GM12878 (cell line): ENCODE measurements at regions not wholly inside any gene's neighbourhood (a gene's known extent, or its start where the extent isn't known, plus 50 kb on each side); places are given as distances from the start of the nearest gene placed in this dataset.

Experiments
- ATAC-seq: fragments of 200-7000 bp; cut with Tn5 transposase; 3 replicates; pipeline ENCODE4 v1.9.1; 2020; ENCODE audit warnings: mild to moderate bottlenecking, moderate library complexity
- BruUV-seq: library from RNA; stranded (reverse); fragments of 400-500 nt; replicated peaks from 2 replicates; lab custom pipeline; 2021; lab: Mats Ljungman, UMichigan
- CTCF ChIA-PET: fragments of 300-600 bp; sonication (Branson Sonifier 250); formaldehyde crosslinking; extraction: SDS; loops from one replicate; lab custom pipeline; 2021; ENCODE audit warnings: inconsistent platforms; lab: Yijun Ruan, JAX
- POLR2A ChIA-PET: fragments of 350-600 bp; formaldehyde crosslinking; extraction: SDS; loops from one replicate; lab custom pipeline; 2021; ENCODE audit warnings: inconsistent platforms; lab: Charles Lee
- RAD21 ChIA-PET: fragments of 300-600 bp; sonication (Branson Sonifier 250); formaldehyde crosslinking; loops from one replicate; lab custom pipeline; 2023; ENCODE audit warnings: antibody characterized with exemption; ENCODE audit not compliant: unreplicated experiment; lab: Charles Lee
- SMC1A ChIA-PET: fragments of 300-600 bp; sonication (Branson Sonifier 250); formaldehyde crosslinking; loops from one replicate; lab custom pipeline; 2023; ENCODE audit not compliant: unreplicated experiment, uncharacterized antibody; lab: Charles Lee
- DNase-seq: peaks from one replicate; pipeline ENCODE4 v3.0.0-alpha.2; 2011; ENCODE audit warnings: low read depth, low spot score
- FAIRE-seq: peaks from 3 replicates; lab custom pipeline; 2011; peaks lifted over from hg19 to GRCh38; lab: Jason Lieb, UNC
- H2AFZ ChIP-seq: 2 replicates; pipeline ENCODE4 v1.6.0; 2011; ENCODE audit warnings: low read depth, low read length, control low read depth; ENCODE audit not compliant: control insufficient read depth
- H3K27ac ChIP-seq: 2 replicates; pipeline ENCODE4 v1.5.1; 2011; ENCODE audit warnings: control low read depth; ENCODE audit not compliant: control insufficient read depth, insufficient read depth
- H3K27me3 ChIP-seq, 2 experiments: replicated peaks in 1 of 2; 2 replicates each; pipeline versions ENCODE4 v1.6.0 to v1.6.1; 2011; ENCODE audit warnings: low read length in 1 of 2; ENCODE audit not compliant: control insufficient read depth in 2 of 2, insufficient read depth in 2 of 2
- H3K36me3 ChIP-seq, 2 experiments: 2 replicates each; pipeline ENCODE4 v1.5.1; 2011; ENCODE audit warnings: low read length in 1 of 2; ENCODE audit not compliant: control insufficient read depth in 2 of 2, insufficient read depth in 2 of 2
- H3K4me1 ChIP-seq: 2 replicates; pipeline ENCODE4 v1.6.1; 2011; ENCODE audit warnings: mild to moderate bottlenecking, low read length, moderate library complexity, mixed read lengths; ENCODE audit not compliant: control insufficient read depth, insufficient read depth
- H3K4me2 ChIP-seq: 2 replicates; pipeline ENCODE4 v1.6.0; 2011; ENCODE audit warnings: control low read depth; ENCODE audit not compliant: control insufficient read depth, insufficient read depth
- H3K4me3 ChIP-seq: fragments of 200-600 bp; sonication (generic); 2 replicates; pipeline ENCODE4 v1.5.1; 2016
- H3K79me2 ChIP-seq: 2 replicates; pipeline ENCODE4 v1.6.0; 2011; ENCODE audit warnings: low read length; ENCODE audit not compliant: control insufficient read depth, insufficient read depth
- H3K9ac ChIP-seq: 2 replicates; pipeline ENCODE4 v1.8.0; 2011; ENCODE audit warnings: low read length, control low read depth, mixed read lengths; ENCODE audit not compliant: control insufficient read depth, insufficient read depth
- H3K9me3 ChIP-seq: replicated peaks from 3 replicates; pipeline ENCODE4 v1.5.1; 2011; ENCODE audit warnings: mild to moderate bottlenecking, low read length; ENCODE audit not compliant: control insufficient read depth, insufficient read depth
- H4K20me1 ChIP-seq: 2 replicates; pipeline ENCODE4 v1.6.0; 2011; ENCODE audit not compliant: control insufficient read depth, insufficient read depth
- BMI1 ChIP-seq: fragments of 450-650 bp; IDR thresholded peaks from 2 replicates; pipeline ENCODE4 v1.6.1; 2016; ENCODE audit warnings: mild to moderate bottlenecking, moderate library complexity, borderline replicate concordance
- CBX5 ChIP-seq: sonication (generic); IDR thresholded peaks from 2 replicates; pipeline ENCODE4 v1.6.1; 2016; ENCODE audit warnings: low read depth, moderate library complexity, mild to moderate bottlenecking, inconsistent platforms
- FOS ChIP-seq: IDR thresholded peaks from 3 replicates; pipeline ENCODE4 v1.6.1; 2011; ENCODE audit warnings: borderline replicate concordance; ENCODE audit not compliant: insufficient read length; ENCODE audit errors: extremely low read depth
- KAT2A ChIP-seq: conservative IDR thresholded peaks from 2 replicates; pipeline ENCODE4 v1.6.1; 2011; ENCODE audit warnings: low read depth, low read length; ENCODE audit not compliant: control insufficient read depth
- MAX ChIP-seq: IDR thresholded peaks from 2 replicates; pipeline ENCODE4 v1.6.1; 2012; ENCODE audit warnings: low read depth, low read length, improper control_type of control experiment
- NFXL1 ChIP-seq: fragments of 450-650 bp; IDR thresholded peaks from 2 replicates; pipeline ENCODE4 v1.6.1; 2017; ENCODE audit warnings: antibody characterized with exemption, mild to moderate bottlenecking, borderline replicate concordance
- REST ChIP-seq: IDR thresholded peaks from 2 replicates; pipeline ENCODE4 v1.6.1; 2012; ENCODE audit warnings: mild to moderate bottlenecking, low read depth, low read length
- SIX5 ChIP-seq: IDR thresholded peaks from 2 replicates; pipeline ENCODE4 v1.6.1; 2011; ENCODE audit warnings: mild to moderate bottlenecking, low read depth, low read length, moderate library complexity; ENCODE audit not compliant: severe bottlenecking
- SPI1 ChIP-seq: IDR thresholded peaks from 2 replicates; pipeline ENCODE4 v1.6.1; 2011; ENCODE audit warnings: low read depth, mild to moderate bottlenecking, low read length, moderate library complexity, borderline replicate concordance; ENCODE audit not compliant: insufficient read depth
- YBX1 ChIP-seq: fragments of 450-650 bp; IDR thresholded peaks from 2 replicates; pipeline ENCODE4 v1.6.1; 2016; ENCODE audit warnings: antibody characterized with exemption
- ZBTB4 ChIP-seq: fragments of 450-650 bp; formaldehyde crosslinking; IDR thresholded peaks from 2 replicates; pipeline ENCODE4 v1.4.0; 2022; ENCODE audit warnings: mild to moderate bottlenecking, moderate library complexity
- ZNF24 ChIP-seq: fragments of 450-650 bp; IDR thresholded peaks from 2 replicates; pipeline ENCODE4 v1.6.1; 2017; ENCODE audit warnings: antibody characterized with exemption, mild to moderate bottlenecking
- WGBS: methylation state at CpG from one replicate; pipeline ENCODE4 v1.1.6; 2016; ENCODE audit warnings: low lambda C conversion rate; ENCODE audit not compliant: insufficient replicate concordance, insufficient coverage; ENCODE audit errors: missing lambda C conversion rate; 5-methylcytosine and 5-hydroxymethylcytosine counted together
- in situ Hi-C: fragments of 300-500 bp; cut with MboI; formaldehyde crosslinking; loops from 9 replicates; pipeline ENCODE4 v1.14.3; 2018; ENCODE audit warnings: mixed read lengths
- intact Hi-C: fragments of 100-400 bp; cut with micrococcal nuclease; formaldehyde crosslinking; loops from one replicate; pipeline ENCODE4 v1.14.2; 2022; ENCODE audit not compliant: unreplicated experiment

GRCh38 chr2:145422576-145422975, 902.7 kb upstream of the ZEB2 start:
- no peaks in the 10 kb centered on the region for H3K36me3 ChIP-seq
- H3K79me2 ChIP-seq, result no peaks in the 10 kb centered on the region
- in situ Hi-C loops, result no loop called here
- ATAC-seq (no peak), FAIRE-seq (no peak), DNase-seq (no peak)
- RAD21 ChIA-PET, result no interaction called here
- intact Hi-C loops, result no loop called here
- H2AFZ ChIP-seq, result no peak overlapping the region
- no peak overlapping the region for H3K4me2 ChIP-seq
- no peaks in the 10 kb centered on the region for H4K20me1 ChIP-seq
- CTCF ChIA-PET, result no interaction called here
- no peaks in the 10 kb centered on the region for H3K4me1 ChIP-seq
- H3K9me3 ChIP-seq, result no peaks in the 10 kb centered on the region; the same call in 2 of the 3 replicates
- BruUV-seq, result no TSS peak
- H3K9ac ChIP-seq, result no peak overlapping the region
- POLR2A ChIA-PET, result no interaction called here
- TF ChIP-seq YBX1, result no peak
- TF ChIP-seq CBX5, result no peak
- TF ChIP-seq SPI1, result no peak
- no peak for TF ChIP-seq FOS
- TF ChIP-seq BMI1, result no peak
- no peak for TF ChIP-seq REST
- TF ChIP-seq ZNF24, result no peak
- no peak for TF ChIP-seq ZBTB4 (CRISPR knock-in tag)
- TF ChIP-seq NFXL1, result no peak
- TF ChIP-seq KAT2A, result no peak
- TF ChIP-seq SIX5, result no peak
- TF ChIP-seq MAX, result no peak
- peaks cover 0 to 2% of the 10 kb centered on the region in 2 experiments; a peak in 1 of 4 replicates for H3K27me3 ChIP-seq
- H3K27ac ChIP-seq, result no peak overlapping the region
- 0% methylated on average over 1 of the region's 1 CpG for WGBS
- no peak overlapping the region for H3K4me3 ChIP-seq
- SMC1A ChIA-PET, result no interaction called here
